Caco-2 (cell line): ENCODE measurements at regions not wholly inside any gene's neighbourhood (a gene's known extent, or its start where the extent isn't known, plus 50 kb on each side); places are given as distances from the start of the nearest gene placed in this dataset.

ENCODE experiments used
- BruUV-seq: library from RNA; stranded (reverse); fragments of 400-500 nt; replicated peaks from 2 replicates; lab custom pipeline; 2021; lab: Mats Ljungman, UMichigan
- CTCF ChIA-PET: fragments of 300-600 bp; sonication (Branson Sonifier 250); formaldehyde crosslinking; loops from one replicate; lab custom pipeline; 2022; ENCODE audit warnings: antibody characterized with exemption; lab: Charles Lee
- POLR2A ChIA-PET: fragments of 300-600 bp; sonication (Branson Sonifier 250); formaldehyde crosslinking; loops from one replicate; lab custom pipeline; 2022; ENCODE audit warnings: antibody characterized with exemption; lab: Charles Lee
- DNase-seq, 2 experiments: peaks; one replicate each; pipeline versions ENCODE4 v3.0.0 to v3.0.0-alpha.2; 2020 to 2022
- H3K27me3 ChIP-seq: replicated peaks from 2 replicates; pipeline ENCODE4 v1.6.0; 2011; ENCODE audit warnings: low read length; ENCODE audit not compliant: control insufficient read depth, insufficient read depth
- H3K36me3 ChIP-seq: 2 replicates; pipeline ENCODE4 v1.5.1; 2011; ENCODE audit warnings: low read length; ENCODE audit not compliant: control insufficient read depth, insufficient read depth
- H3K4me1 ChIP-seq: fragments of 250-450 bp; sonication (Bioruptor Pico); 2 replicates; pipeline ENCODE4 v1.5.1; 2020; ENCODE audit warnings: mild to moderate bottlenecking
- H3K4me3 ChIP-seq: 2 replicates; pipeline ENCODE4 v1.5.1; 2011; ENCODE audit warnings: low read depth, mild to moderate bottlenecking, control low read depth, low read length
- H3K9me3 ChIP-seq: fragments of 250-450 bp; sonication (Bioruptor Pico); 2 replicates; pipeline ENCODE4 v1.5.1; 2020; ENCODE audit warnings: mild to moderate bottlenecking, moderate library complexity
- H3K27ac Mint-ChIP-seq: one replicate; pipeline ENCODE4 v1.8.0; 2022; ENCODE audit warnings: mixed read lengths; ENCODE audit not compliant: unreplicated experiment
- H3K27me3 Mint-ChIP-seq: one replicate; pipeline ENCODE4 v1.8.0; 2022; ENCODE audit warnings: mixed read lengths; ENCODE audit not compliant: insufficient read depth, unreplicated experiment
- H3K36me3 Mint-ChIP-seq: one replicate; pipeline ENCODE4 v1.8.0; 2022; ENCODE audit warnings: mild to moderate bottlenecking, mixed read lengths; ENCODE audit not compliant: insufficient read depth, unreplicated experiment
- H3K4me1 Mint-ChIP-seq: one replicate; pipeline ENCODE4 v1.8.0; 2022; ENCODE audit warnings: low read depth, mixed read lengths; ENCODE audit not compliant: unreplicated experiment
- H3K4me3 Mint-ChIP-seq: one replicate; pipeline ENCODE4 v1.8.0; 2022; ENCODE audit warnings: mild to moderate bottlenecking, moderate library complexity, mixed read lengths; ENCODE audit not compliant: unreplicated experiment
- H3K9me3 Mint-ChIP-seq: one replicate; pipeline ENCODE4 v1.8.0; 2022; ENCODE audit warnings: mixed read lengths; ENCODE audit not compliant: unreplicated experiment
- CTCF ChIP-seq, 2 experiments: fragments of 200-600 bp in 1 of 2; IDR thresholded peaks; 1 replicate in 1 of 2; 2 replicates in 1 of 2; pipeline versions ENCODE4 v1.5.1 to v1.8.0; 2011 to 2022; ENCODE audit warnings: antibody characterized with exemption in 1 of 2, control low read depth in 1 of 2, inconsistent platforms in 1 of 2, low read depth in 1 of 2, low read length in 1 of 2, mild to moderate bottlenecking in 1 of 2, moderate library complexity in 1 of 2; ENCODE audit not compliant: insufficient read depth in 1 of 2, severe bottlenecking in 1 of 2, unreplicated experiment in 1 of 2
- intact Hi-C: fragments of 100-400 bp; cut with micrococcal nuclease; formaldehyde crosslinking; loops from one replicate; pipeline ENCODE4 v1.10.0; 2022; ENCODE audit not compliant: unreplicated experiment

GRCh38 chr3:29079358-29079757 is 201.5 kb upstream of the RBMS3 start:
- Mint-ChIP-seq H3K9me3 (no peaks in the 10 kb centered on the region), H3K27me3 (no peaks in the 10 kb centered on the region), H3K36me3 (no peaks in the 10 kb centered on the region), H3K4me1 (no peaks in the 10 kb centered on the region), H3K27ac (no peak overlapping the region), H3K4me3 (no peak overlapping the region)
- Histone ChIP-seq H3K4me1 (no peaks in the 10 kb centered on the region), H3K9me3 (no peaks in the 10 kb centered on the region), H3K36me3 (no peaks in the 10 kb centered on the region), H3K4me3 (no peak overlapping the region), H3K27me3 (no peaks in the 10 kb centered on the region)
- ChIA-PET CTCF (no interaction called here), POLR2A (no interaction called here)
- no peak for DNase-seq
- intact Hi-C loops, result no loop called here
- no TSS peak for BruUV-seq
- TF ChIP-seq CTCF (IDR thresholded peaks at IDR 0.05; ENCODE audit: insufficient read depth in 1 of 2, low read depth in 1 of 2, low read length in 1 of 2, severe bottlenecking in 1 of 2, unreplicated experiment in 1 of 2), result no peak

GRCh38 chr3:29080967-29081366 is 199.9 kb upstream of the RBMS3 start:
- Mint-ChIP-seq H3K27ac (no peak overlapping the region), H3K4me3 (no peak overlapping the region), H3K9me3 (no peaks in the 10 kb centered on the region), H3K36me3 (no peaks in the 10 kb centered on the region), H3K4me1 (no peaks in the 10 kb centered on the region), H3K27me3 (no peaks in the 10 kb centered on the region)
- POLR2A ChIA-PET, result no interaction called here
- no peak for TF ChIP-seq CTCF (IDR thresholded peaks at IDR 0.05; ENCODE audit: insufficient read depth in 1 of 2, low read depth in 1 of 2, low read length in 1 of 2, severe bottlenecking in 1 of 2, unreplicated experiment in 1 of 2)
- Histone ChIP-seq H3K4me3 (no peak overlapping the region), H3K9me3 (no peaks in the 10 kb centered on the region), H3K27me3 (no peaks in the 10 kb centered on the region), H3K36me3 (no peaks in the 10 kb centered on the region), H3K4me1 (no peaks in the 10 kb centered on the region)
- intact Hi-C loops, result no loop called here
- DNase-seq, result no peak
- CTCF ChIA-PET, result no interaction called here
- BruUV-seq, result no TSS peak

GRCh38 chr3:29083081-29083480 is 197.8 kb upstream of the RBMS3 start:
- intact Hi-C loops, result no loop called here
- no peak for DNase-seq
- no peaks in the 10 kb centered on the region for H3K4me1 ChIP-seq
- Mint-ChIP-seq H3K36me3 (no peaks in the 10 kb centered on the region), H3K27ac (no peak overlapping the region), H3K4me1 (no peaks in the 10 kb centered on the region), H3K9me3 (no peaks in the 10 kb centered on the region), H3K4me3 (no peak overlapping the region), H3K27me3 (no peaks in the 10 kb centered on the region)
- H3K9me3 ChIP-seq, result no peaks in the 10 kb centered on the region
- CTCF ChIA-PET, result no interaction called here
- H3K36me3 ChIP-seq, result no peaks in the 10 kb centered on the region
- POLR2A ChIA-PET, result no interaction called here
- no peak for TF ChIP-seq CTCF (IDR thresholded peaks at IDR 0.05; ENCODE audit: insufficient read depth in 1 of 2, low read depth in 1 of 2, low read length in 1 of 2, severe bottlenecking in 1 of 2, unreplicated experiment in 1 of 2)
- no peaks in the 10 kb centered on the region for H3K27me3 ChIP-seq
- H3K4me3 ChIP-seq, result no peak overlapping the region
- BruUV-seq, result no TSS peak
